GM12878 (cell line): ENCODE measurements at regions not wholly inside any gene's neighbourhood (a gene's known extent, or its start where the extent isn't known, plus 50 kb on each side); places are given as distances from the start of the nearest gene placed in this dataset.

Experiments
- ATAC-seq: fragments of 200-7000 bp; cut with Tn5 transposase; 3 replicates; pipeline ENCODE4 v1.9.1; 2020; ENCODE audit warnings: mild to moderate bottlenecking, moderate library complexity
- BruUV-seq: library from RNA; stranded (reverse); fragments of 400-500 nt; replicated peaks from 2 replicates; lab custom pipeline; 2021; lab: Mats Ljungman, UMichigan
- CTCF ChIA-PET: fragments of 300-600 bp; sonication (Branson Sonifier 250); formaldehyde crosslinking; extraction: SDS; loops from one replicate; lab custom pipeline; 2021; ENCODE audit warnings: inconsistent platforms; lab: Yijun Ruan, JAX
- POLR2A ChIA-PET: fragments of 350-600 bp; formaldehyde crosslinking; extraction: SDS; loops from one replicate; lab custom pipeline; 2021; ENCODE audit warnings: inconsistent platforms; lab: Charles Lee
- RAD21 ChIA-PET: fragments of 300-600 bp; sonication (Branson Sonifier 250); formaldehyde crosslinking; loops from one replicate; lab custom pipeline; 2023; ENCODE audit warnings: antibody characterized with exemption; ENCODE audit not compliant: unreplicated experiment; lab: Charles Lee
- SMC1A ChIA-PET: fragments of 300-600 bp; sonication (Branson Sonifier 250); formaldehyde crosslinking; loops from one replicate; lab custom pipeline; 2023; ENCODE audit not compliant: unreplicated experiment, uncharacterized antibody; lab: Charles Lee
- DNase-seq: peaks from one replicate; pipeline ENCODE4 v3.0.0-alpha.2; 2011; ENCODE audit warnings: low read depth, low spot score
- FAIRE-seq: peaks from 3 replicates; lab custom pipeline; 2011; peaks lifted over from hg19 to GRCh38; lab: Jason Lieb, UNC
- H2AFZ ChIP-seq: 2 replicates; pipeline ENCODE4 v1.6.0; 2011; ENCODE audit warnings: low read depth, low read length, control low read depth; ENCODE audit not compliant: control insufficient read depth
- H3K27ac ChIP-seq: 2 replicates; pipeline ENCODE4 v1.5.1; 2011; ENCODE audit warnings: control low read depth; ENCODE audit not compliant: control insufficient read depth, insufficient read depth
- H3K27me3 ChIP-seq, 2 experiments: replicated peaks in 1 of 2; 2 replicates each; pipeline versions ENCODE4 v1.6.0 to v1.6.1; 2011; ENCODE audit warnings: low read length in 1 of 2; ENCODE audit not compliant: control insufficient read depth in 2 of 2, insufficient read depth in 2 of 2
- H3K36me3 ChIP-seq, 2 experiments: 2 replicates each; pipeline ENCODE4 v1.5.1; 2011; ENCODE audit warnings: low read length in 1 of 2; ENCODE audit not compliant: control insufficient read depth in 2 of 2, insufficient read depth in 2 of 2
- H3K4me1 ChIP-seq: 2 replicates; pipeline ENCODE4 v1.6.1; 2011; ENCODE audit warnings: mild to moderate bottlenecking, low read length, moderate library complexity, mixed read lengths; ENCODE audit not compliant: control insufficient read depth, insufficient read depth
- H3K4me2 ChIP-seq: 2 replicates; pipeline ENCODE4 v1.6.0; 2011; ENCODE audit warnings: control low read depth; ENCODE audit not compliant: control insufficient read depth, insufficient read depth
- H3K4me3 ChIP-seq: fragments of 200-600 bp; sonication (generic); 2 replicates; pipeline ENCODE4 v1.5.1; 2016
- H3K79me2 ChIP-seq: 2 replicates; pipeline ENCODE4 v1.6.0; 2011; ENCODE audit warnings: low read length; ENCODE audit not compliant: control insufficient read depth, insufficient read depth
- H3K9ac ChIP-seq: 2 replicates; pipeline ENCODE4 v1.8.0; 2011; ENCODE audit warnings: low read length, control low read depth, mixed read lengths; ENCODE audit not compliant: control insufficient read depth, insufficient read depth
- H3K9me3 ChIP-seq: replicated peaks from 3 replicates; pipeline ENCODE4 v1.5.1; 2011; ENCODE audit warnings: mild to moderate bottlenecking, low read length; ENCODE audit not compliant: control insufficient read depth, insufficient read depth
- H4K20me1 ChIP-seq: 2 replicates; pipeline ENCODE4 v1.6.0; 2011; ENCODE audit not compliant: control insufficient read depth, insufficient read depth
- JUND ChIP-seq: IDR thresholded peaks from 2 replicates; pipeline ENCODE4 v1.6.1; 2012; ENCODE audit warnings: low read depth, mild to moderate bottlenecking, low read length, improper control_type of control experiment, moderate library complexity
- RAD51 ChIP-seq: fragments of 450-650 bp; IDR thresholded peaks from 2 replicates; pipeline ENCODE4 v1.6.1; 2016; ENCODE audit warnings: moderate library complexity, mild to moderate bottlenecking, inconsistent platforms
- RELA ChIP-seq: fragments of 450-650 bp; IDR thresholded peaks from 2 replicates; pipeline ENCODE4 v1.8.0; 2014; ENCODE audit warnings: borderline replicate concordance; ENCODE audit not compliant: partially characterized antibody
- SP1 ChIP-seq: IDR thresholded peaks from one replicate; pipeline ENCODE4 v1.6.1; 2011; ENCODE audit warnings: low read depth, low read length
- SPI1 ChIP-seq: IDR thresholded peaks from 2 replicates; pipeline ENCODE4 v1.6.1; 2011; ENCODE audit warnings: low read depth, mild to moderate bottlenecking, low read length, moderate library complexity, borderline replicate concordance; ENCODE audit not compliant: insufficient read depth
- SREBF1 ChIP-seq: IDR thresholded peaks from 2 replicates; pipeline ENCODE4 v1.6.1; 2012; ENCODE audit warnings: mild to moderate bottlenecking, low read length
- WGBS: methylation state at CpG from one replicate; pipeline ENCODE4 v1.1.6; 2016; ENCODE audit warnings: low lambda C conversion rate; ENCODE audit not compliant: insufficient replicate concordance, insufficient coverage; ENCODE audit errors: missing lambda C conversion rate; 5-methylcytosine and 5-hydroxymethylcytosine counted together
- in situ Hi-C: fragments of 300-500 bp; cut with MboI; formaldehyde crosslinking; loops from 9 replicates; pipeline ENCODE4 v1.14.3; 2018; ENCODE audit warnings: mixed read lengths
- intact Hi-C: fragments of 100-400 bp; cut with micrococcal nuclease; formaldehyde crosslinking; loops from one replicate; pipeline ENCODE4 v1.14.2; 2022; ENCODE audit not compliant: unreplicated experiment
- TF ChIP-seq, protein P1 (sequence below): IDR thresholded peaks from 2 replicates; pipeline ENCODE4 v1.6.1; 2011; ENCODE audit warnings: low read depth, mild to moderate bottlenecking, low read length, moderate library complexity, borderline replicate concordance; ENCODE audit errors: extremely low read depth

GRCh38 chr2:167785606-167786216, 461.7 kb downstream of the STK39 start:
- H2AFZ ChIP-seq = no peak overlapping the region
- no peaks in the 10 kb centered on the region for H3K4me1 ChIP-seq
- intact Hi-C loops = no loop called here
- no peaks in the 10 kb centered on the region for H4K20me1 ChIP-seq
- no peak overlapping the region for H3K4me3 ChIP-seq
- ATAC-seq = no peak
- 15% methylated on average over 6 of the region's 6 CpGs for WGBS
- no peaks in the 10 kb centered on the region for H3K36me3 ChIP-seq
- no peak for TF ChIP-seq RELA
- TF ChIP-seq RAD51 = no peak
- TF ChIP-seq SP1 = no peak
- TF ChIP-seq JUND = no peak
- no peak overlapping the region for H3K4me2 ChIP-seq
- no TSS peak for BruUV-seq
- H3K79me2 ChIP-seq = no peaks in the 10 kb centered on the region
- H3K27ac ChIP-seq = no peak overlapping the region
- POLR2A ChIA-PET = no interaction called here
- RAD21 ChIA-PET = no interaction called here
- no peak for DNase-seq
- CTCF ChIA-PET = interaction anchor here (0.8 kb wide), 1 partner anchor 333 kb away, joined by 3 read pairs; no protein-coding TSS in a partner anchor
- no peaks in the 10 kb centered on the region for H3K27me3 ChIP-seq
- in situ Hi-C loops = no loop called here
- SMC1A ChIA-PET = no interaction called here
- FAIRE-seq = no peak
- no peaks in the 10 kb centered on the region for H3K9me3 ChIP-seq
- H3K9ac ChIP-seq = no peak overlapping the region

- WGBS = 17% methylated on average over 3 of the region's 3 CpGs
- ChIA-PET SMC1A (no interaction called here), CTCF (no interaction called here), RAD21 (no interaction called here), POLR2A (no interaction called here)
- H3K9me3 ChIP-seq = no peaks in the 10 kb centered on the region
- intact Hi-C loops = no loop called here
- no peaks in the 10 kb centered on the region for H3K79me2 ChIP-seq
- TF ChIP-seq SREBF1 = no peak
- TF ChIP-seq, protein P1, sequence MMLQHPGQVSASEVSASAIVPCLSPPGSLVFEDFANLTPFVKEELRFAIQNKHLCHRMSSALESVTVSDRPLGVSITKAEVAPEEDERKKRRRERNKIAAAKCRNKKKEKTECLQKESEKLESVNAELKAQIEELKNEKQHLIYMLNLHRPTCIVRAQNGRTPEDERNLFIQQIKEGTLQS = no peak
- TF ChIP-seq SPI1 = no peak
- H3K27ac ChIP-seq = no peak overlapping the region
- no peak overlapping the region for H3K9ac ChIP-seq
- H3K27me3 ChIP-seq = no peaks in the 10 kb centered on the region
- no peak overlapping the region for H3K4me3 ChIP-seq
- no peak overlapping the region for H2AFZ ChIP-seq
- ATAC-seq (no peak), DNase-seq (no peak), FAIRE-seq (no peak)
- H4K20me1 ChIP-seq = no peaks in the 10 kb centered on the region
- no peaks in the 10 kb centered on the region for H3K4me1 ChIP-seq
- BruUV-seq = no TSS peak
- H3K36me3 ChIP-seq = no peaks in the 10 kb centered on the region
- in situ Hi-C loops = no loop called here
- H3K4me2 ChIP-seq = no peak overlapping the region
Measured at GRCh38 chr2:167784084-167784425, 463.3 kb downstream of the STK39 start.
